K562 (cell line): ENCODE measurements at regions not wholly inside any gene's neighbourhood (a gene's known extent, or its start where the extent isn't known, plus 50 kb on each side); places are given as distances from the start of the nearest gene placed in this dataset.

Experiments used
- CAMTA2 ChIP-seq: fragments of 250-450 bp; sonication (Bioruptor Pico); conservative IDR thresholded peaks from 2 replicates; pipeline ENCODE4 v1.5.1; 2022
- NFIC ChIP-seq: fragments of 450-650 bp; IDR thresholded peaks from 2 replicates; pipeline ENCODE4 v1.6.1; 2017; ENCODE audit warnings: mild to moderate bottlenecking, inconsistent platforms
- PHF21A ChIP-seq: fragments of 450-650 bp; IDR thresholded peaks from 2 replicates; pipeline ENCODE4 v1.6.1; 2017; ENCODE audit warnings: low read depth, borderline replicate concordance
- POLR2AphosphoS5 ChIP-seq: IDR thresholded peaks from 2 replicates; pipeline ENCODE4 v1.6.1; 2011; ENCODE audit warnings: mild to moderate bottlenecking, low read depth, low read length, moderate library complexity; ENCODE audit not compliant: control insufficient read depth, insufficient read depth
- RBM22 ChIP-seq: fragments of 200-400 bp; formaldehyde crosslinking; IDR thresholded peaks from 2 replicates; pipeline ENCODE4 v1.6.1; 2018; ENCODE audit warnings: low read length, low read depth; ENCODE audit not compliant: poor library complexity, severe bottlenecking
- STAG1 ChIP-seq: sonication (generic); formaldehyde crosslinking; IDR thresholded peaks from 2 replicates; pipeline ENCODE4 v1.5.0; 2020; ENCODE audit warnings: missing genetic modification reagents, borderline replicate concordance
- ZBTB11 ChIP-seq, 3 experiments: fragments of 200-800 bp in 1 of 3; fragments of 250-450 bp in 1 of 3; fragments of 450-650 bp in 1 of 3; sonication (Bioruptor Pico) in 1 of 3; sonication (Bioruptor generic) in 1 of 3; formaldehyde crosslinking in 1 of 3; IDR thresholded peaks; 2 replicates each; pipeline versions ENCODE4 v1.6.1 to v1.8.0; 2016 to 2022; ENCODE audit warnings: mild to moderate bottlenecking in 2 of 3, missing genetic modification characterization in 2 of 3, missing compliant biosample characterization in 1 of 3, moderate library complexity in 1 of 3
- ZKSCAN8 ChIP-seq: fragments of 200-800 bp; sonication (Bioruptor generic); IDR thresholded peaks from 2 replicates; pipeline ENCODE4 v1.6.1; 2016; ENCODE audit warnings: missing genetic modification characterization, missing compliant biosample characterization
- ZNF644 ChIP-seq: fragments of 200-800 bp; sonication (Bioruptor generic); IDR thresholded peaks from 2 replicates; pipeline ENCODE4 v1.6.1; 2016; ENCODE audit warnings: low read depth, missing genetic modification characterization, missing compliant biosample characterization
- TF ChIP-seq, protein P1 (sequence below): fragments of 250-450 bp; sonication (Bioruptor Pico); IDR thresholded peaks from 2 replicates; pipeline ENCODE4 v1.8.0; 2021; ENCODE audit warnings: moderate library complexity, mild to moderate bottlenecking, inconsistent platforms
- TF ChIP-seq, protein P2 (sequence below): fragments of 250-450 bp; sonication (Bioruptor Pico); IDR thresholded peaks from 2 replicates; pipeline ENCODE4 v1.4.0; 2020
- TF ChIP-seq, protein P3 (sequence below): fragments of 450-650 bp; IDR thresholded peaks from 2 replicates; pipeline ENCODE4 v1.7.1; 2018; ENCODE audit warnings: mild to moderate bottlenecking, low read depth; ENCODE audit not compliant: partially characterized antibody

- TF ChIP-seq ZKSCAN8 (CRISPR knock-in tag) (no peak), STAG1 (CRISPR knock-in tag) (no peak), CAMTA2 (CRISPR knock-in tag) (no peak), PHF21A (no peak), NFIC (no peak), RBM22 (no peak), POLR2AphosphoS5 (no peak), ZBTB11 (CRISPR knock-in tag; IDR thresholded peaks at IDR 0.05) (no peak), ZNF644 (tag) (no peak)
- TF ChIP-seq, protein P1, sequence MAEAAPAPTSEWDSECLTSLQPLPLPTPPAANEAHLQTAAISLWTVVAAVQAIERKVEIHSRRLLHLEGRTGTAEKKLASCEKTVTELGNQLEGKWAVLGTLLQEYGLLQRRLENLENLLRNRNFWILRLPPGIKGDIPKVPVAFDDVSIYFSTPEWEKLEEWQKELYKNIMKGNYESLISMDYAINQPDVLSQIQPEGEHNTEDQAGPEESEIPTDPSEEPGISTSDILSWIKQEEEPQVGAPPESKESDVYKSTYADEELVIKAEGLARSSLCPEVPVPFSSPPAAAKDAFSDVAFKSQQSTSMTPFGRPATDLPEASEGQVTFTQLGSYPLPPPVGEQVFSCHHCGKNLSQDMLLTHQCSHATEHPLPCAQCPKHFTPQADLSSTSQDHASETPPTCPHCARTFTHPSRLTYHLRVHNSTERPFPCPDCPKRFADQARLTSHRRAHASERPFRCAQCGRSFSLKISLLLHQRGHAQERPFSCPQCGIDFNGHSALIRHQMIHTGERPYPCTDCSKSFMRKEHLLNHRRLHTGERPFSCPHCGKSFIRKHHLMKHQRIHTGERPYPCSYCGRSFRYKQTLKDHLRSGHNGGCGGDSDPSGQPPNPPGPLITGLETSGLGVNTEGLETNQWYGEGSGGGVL (CRISPR knock-in tag): no peak
- TF ChIP-seq, protein P2, sequence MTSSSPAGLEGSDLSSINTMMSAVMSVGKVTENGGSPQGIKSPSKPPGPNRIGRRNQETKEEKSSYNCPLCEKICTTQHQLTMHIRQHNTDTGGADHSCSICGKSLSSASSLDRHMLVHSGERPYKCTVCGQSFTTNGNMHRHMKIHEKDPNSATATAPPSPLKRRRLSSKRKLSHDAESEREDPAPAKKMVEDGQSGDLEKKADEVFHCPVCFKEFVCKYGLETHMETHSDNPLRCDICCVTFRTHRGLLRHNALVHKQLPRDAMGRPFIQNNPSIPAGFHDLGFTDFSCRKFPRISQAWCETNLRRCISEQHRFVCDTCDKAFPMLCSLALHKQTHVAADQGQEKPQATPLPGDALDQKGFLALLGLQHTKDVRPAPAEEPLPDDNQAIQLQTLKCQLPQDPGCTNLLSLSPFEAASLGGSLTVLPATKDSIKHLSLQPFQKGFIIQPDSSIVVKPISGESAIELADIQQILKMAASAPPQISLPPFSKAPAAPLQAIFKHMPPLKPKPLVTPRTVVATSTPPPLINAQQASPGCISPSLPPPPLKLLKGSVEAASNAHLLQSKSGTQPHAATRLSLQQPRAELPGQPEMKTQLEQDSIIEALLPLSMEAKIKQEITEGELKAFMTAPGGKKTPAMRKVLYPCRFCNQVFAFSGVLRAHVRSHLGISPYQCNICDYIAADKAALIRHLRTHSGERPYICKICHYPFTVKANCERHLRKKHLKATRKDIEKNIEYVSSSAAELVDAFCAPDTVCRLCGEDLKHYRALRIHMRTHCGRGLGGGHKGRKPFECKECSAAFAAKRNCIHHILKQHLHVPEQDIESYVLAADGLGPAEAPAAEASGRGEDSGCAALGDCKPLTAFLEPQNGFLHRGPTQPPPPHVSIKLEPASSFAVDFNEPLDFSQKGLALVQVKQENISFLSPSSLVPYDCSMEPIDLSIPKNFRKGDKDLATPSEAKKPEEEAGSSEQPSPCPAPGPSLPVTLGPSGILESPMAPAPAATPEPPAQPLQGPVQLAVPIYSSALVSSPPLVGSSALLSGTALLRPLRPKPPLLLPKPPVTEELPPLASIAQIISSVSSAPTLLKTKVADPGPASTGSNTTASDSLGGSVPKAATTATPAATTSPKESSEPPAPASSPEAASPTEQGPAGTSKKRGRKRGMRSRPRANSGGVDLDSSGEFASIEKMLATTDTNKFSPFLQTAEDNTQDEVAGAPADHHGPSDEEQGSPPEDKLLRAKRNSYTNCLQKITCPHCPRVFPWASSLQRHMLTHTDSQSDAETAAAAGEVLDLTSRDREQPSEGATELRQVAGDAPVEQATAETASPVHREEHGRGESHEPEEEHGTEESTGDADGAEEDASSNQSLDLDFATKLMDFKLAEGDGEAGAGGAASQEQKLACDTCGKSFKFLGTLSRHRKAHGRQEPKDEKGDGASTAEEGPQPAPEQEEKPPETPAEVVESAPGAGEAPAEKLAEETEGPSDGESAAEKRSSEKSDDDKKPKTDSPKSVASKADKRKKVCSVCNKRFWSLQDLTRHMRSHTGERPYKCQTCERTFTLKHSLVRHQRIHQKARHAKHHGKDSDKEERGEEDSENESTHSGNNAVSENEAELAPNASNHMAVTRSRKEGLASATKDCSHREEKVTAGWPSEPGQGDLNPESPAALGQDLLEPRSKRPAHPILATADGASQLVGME (CRISPR knock-in tag): no peak
- TF ChIP-seq, protein P3, sequence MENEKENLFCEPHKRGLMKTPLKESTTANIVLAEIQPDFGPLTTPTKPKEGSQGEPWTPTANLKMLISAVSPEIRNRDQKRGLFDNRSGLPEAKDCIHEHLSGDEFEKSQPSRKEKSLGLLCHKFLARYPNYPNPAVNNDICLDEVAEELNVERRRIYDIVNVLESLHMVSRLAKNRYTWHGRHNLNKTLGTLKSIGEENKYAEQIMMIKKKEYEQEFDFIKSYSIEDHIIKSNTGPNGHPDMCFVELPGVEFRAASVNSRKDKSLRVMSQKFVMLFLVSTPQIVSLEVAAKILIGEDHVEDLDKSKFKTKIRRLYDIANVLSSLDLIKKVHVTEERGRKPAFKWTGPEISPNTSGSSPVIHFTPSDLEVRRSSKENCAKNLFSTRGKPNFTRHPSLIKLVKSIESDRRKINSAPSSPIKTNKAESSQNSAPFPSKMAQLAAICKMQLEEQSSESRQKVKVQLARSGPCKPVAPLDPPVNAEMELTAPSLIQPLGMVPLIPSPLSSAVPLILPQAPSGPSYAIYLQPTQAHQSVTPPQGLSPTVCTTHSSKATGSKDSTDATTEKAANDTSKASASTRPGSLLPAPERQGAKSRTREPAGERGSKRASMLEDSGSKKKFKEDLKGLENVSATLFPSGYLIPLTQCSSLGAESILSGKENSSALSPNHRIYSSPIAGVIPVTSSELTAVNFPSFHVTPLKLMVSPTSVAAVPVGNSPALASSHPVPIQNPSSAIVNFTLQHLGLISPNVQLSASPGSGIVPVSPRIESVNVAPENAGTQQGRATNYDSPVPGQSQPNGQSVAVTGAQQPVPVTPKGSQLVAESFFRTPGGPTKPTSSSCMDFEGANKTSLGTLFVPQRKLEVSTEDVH: no peak
Observed at GRCh38 chr6:12636336-12636735, 80.2 kb upstream of the PHACTR1 start (continued).
